ENCODE measurements at regions not wholly inside any gene's neighbourhood (a gene's known extent, or its start where the extent isn't known, plus 50 kb on each side); places are given as distances from the start of the nearest gene placed in this dataset.

DNA sequence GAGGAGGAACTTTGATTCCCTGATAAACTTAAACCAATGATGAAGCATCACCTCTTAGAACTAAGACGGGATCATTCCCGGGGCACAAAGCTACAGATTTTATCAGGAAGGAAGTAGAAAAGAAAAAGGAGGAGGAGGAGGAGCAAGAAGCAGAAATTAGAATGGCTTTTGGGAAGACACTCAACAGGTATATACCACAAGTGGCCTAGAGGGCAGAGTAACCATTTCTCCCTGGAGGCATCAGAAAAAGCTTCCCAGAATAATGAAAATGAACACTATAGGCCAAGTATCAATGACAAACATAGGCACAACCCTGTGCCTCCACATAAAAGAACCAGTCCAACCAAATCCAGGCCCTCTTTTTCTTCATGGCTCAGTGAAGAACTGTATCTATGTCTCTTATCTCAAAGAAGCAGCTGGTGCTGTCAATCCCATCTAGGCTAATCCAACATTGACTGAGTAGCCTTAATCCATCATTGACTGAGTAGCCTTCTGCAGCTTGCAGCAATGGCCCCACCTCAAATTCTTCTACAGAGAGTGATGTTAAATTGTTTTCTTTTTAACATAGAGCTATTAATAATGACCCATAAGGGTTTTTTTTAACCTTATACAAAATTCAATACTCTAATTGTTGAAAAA, 178.8 kb upstream of the KIF2A start:
- H3K27ac ChIP-seq = no peak overlapping the region
- TF ChIP-seq, protein P1, sequence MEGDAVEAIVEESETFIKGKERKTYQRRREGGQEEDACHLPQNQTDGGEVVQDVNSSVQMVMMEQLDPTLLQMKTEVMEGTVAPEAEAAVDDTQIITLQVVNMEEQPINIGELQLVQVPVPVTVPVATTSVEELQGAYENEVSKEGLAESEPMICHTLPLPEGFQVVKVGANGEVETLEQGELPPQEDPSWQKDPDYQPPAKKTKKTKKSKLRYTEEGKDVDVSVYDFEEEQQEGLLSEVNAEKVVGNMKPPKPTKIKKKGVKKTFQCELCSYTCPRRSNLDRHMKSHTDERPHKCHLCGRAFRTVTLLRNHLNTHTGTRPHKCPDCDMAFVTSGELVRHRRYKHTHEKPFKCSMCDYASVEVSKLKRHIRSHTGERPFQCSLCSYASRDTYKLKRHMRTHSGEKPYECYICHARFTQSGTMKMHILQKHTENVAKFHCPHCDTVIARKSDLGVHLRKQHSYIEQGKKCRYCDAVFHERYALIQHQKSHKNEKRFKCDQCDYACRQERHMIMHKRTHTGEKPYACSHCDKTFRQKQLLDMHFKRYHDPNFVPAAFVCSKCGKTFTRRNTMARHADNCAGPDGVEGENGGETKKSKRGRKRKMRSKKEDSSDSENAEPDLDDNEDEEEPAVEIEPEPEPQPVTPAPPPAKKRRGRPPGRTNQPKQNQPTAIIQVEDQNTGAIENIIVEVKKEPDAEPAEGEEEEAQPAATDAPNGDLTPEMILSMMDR (IDR thresholded peaks at IDR 0.05) = no peak
- no peak for TF ChIP-seq POLR2A (IDR thresholded peaks at IDR 0.05)
- no peak overlapping the region for H3K4me3 ChIP-seq
- H3K36me3 ChIP-seq = no peaks in the 10 kb centered on the region
- H3K9me3 ChIP-seq = no peaks in the 10 kb centered on the region
- no peak for DNase-seq
- H3K4me1 ChIP-seq = no peaks in the 10 kb centered on the region
- no peaks in the 10 kb centered on the region for H3K27me3 ChIP-seq

DNA sequence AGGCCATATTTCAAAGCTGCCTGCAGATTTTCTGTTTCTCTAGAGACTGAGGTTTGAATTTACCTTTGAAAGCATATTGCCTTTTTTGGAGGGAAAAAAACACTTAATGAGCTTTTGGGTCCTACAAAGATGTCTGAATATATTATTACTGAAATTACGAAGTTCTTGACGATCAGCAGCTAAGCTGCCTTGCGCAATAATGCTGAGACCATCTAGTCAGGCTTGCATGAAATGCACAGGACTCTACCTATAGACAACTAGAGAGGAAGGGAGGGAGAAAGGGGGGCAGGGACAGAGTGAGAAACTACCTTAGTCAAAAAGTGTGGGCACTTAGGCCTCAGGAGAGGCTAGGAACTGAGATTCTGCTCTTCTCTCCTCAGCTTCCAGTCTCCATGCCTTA, 175.9 kb upstream of the KIF2A start:
- Histone ChIP-seq H3K27me3 (no peaks in the 10 kb centered on the region), H3K27ac (no peak overlapping the region), H3K4me3 (no peak overlapping the region), H3K4me1 (no peaks in the 10 kb centered on the region), H3K9me3 (peaks cover 0 to 4% (median 0%) of the 10 kb centered on the region in 4 donors), H3K36me3 (no peaks in the 10 kb centered on the region)
- no peak for TF ChIP-seq POLR2A (IDR thresholded peaks at IDR 0.05)
- TF ChIP-seq, protein P1 (IDR thresholded peaks at IDR 0.05) = no peak
- DNase-seq = no peak

DNA sequence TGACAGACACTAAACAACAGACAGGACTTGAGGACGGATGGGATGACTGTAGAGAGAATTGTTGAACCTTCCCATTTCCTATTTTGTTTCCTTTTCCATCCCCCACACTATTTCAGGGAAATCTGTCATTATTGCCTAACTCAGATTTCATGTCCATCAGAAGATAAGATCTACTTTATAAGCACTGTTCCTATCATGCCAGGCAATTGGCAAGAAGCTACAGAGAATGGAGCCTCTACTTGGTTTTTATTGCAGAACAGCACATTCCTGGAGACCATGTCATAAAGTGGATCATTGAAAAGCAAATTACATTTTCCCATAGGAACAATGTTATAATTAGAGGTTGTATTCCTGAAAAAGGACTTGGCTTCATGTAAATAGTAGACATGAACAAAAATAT, 173.7 kb upstream of the KIF2A start:
- Histone ChIP-seq H3K9me3 (peaks cover 0 to 4% (median 0%) of the 10 kb centered on the region in 4 donors), H3K27me3 (no peaks in the 10 kb centered on the region), H3K4me1 (no peaks in the 10 kb centered on the region), H3K4me3 (no peak overlapping the region), H3K27ac (no peak overlapping the region), H3K36me3 (no peaks in the 10 kb centered on the region)
- DNase-seq = no peak
- TF ChIP-seq, protein P1 (IDR thresholded peaks at IDR 0.05) = no peak
- TF ChIP-seq POLR2A (IDR thresholded peaks at IDR 0.05) = no peak

DNA sequence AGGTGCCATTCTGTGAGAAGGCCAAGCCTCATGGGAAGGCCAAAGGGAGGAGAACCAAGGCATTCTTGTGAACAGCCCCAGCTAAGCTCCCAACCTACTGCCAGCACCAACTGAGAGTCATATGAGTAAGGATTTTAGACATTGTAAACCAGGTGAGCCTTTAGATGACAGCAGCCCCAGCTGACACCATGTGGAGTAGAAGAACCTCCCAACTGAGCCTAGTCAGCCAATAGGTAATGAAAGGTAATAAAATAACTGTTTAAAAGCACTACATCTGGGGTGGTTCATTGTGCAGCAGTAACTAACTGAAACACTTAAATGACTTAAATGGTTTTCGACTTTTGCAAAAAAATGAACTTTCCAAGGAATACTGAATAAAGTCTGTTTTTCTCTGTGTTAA, 172.6 kb upstream of the KIF2A start:
- H3K27me3 ChIP-seq = no peaks in the 10 kb centered on the region
- no peak overlapping the region for H3K27ac ChIP-seq
- peaks cover 0 to 4% (median 0%) of the 10 kb centered on the region in 4 donors for H3K9me3 ChIP-seq
- no peak overlapping the region for H3K4me3 ChIP-seq
- DNase-seq = no peak
- TF ChIP-seq, protein P1 (IDR thresholded peaks at IDR 0.05) = no peak
- no peak for TF ChIP-seq POLR2A (IDR thresholded peaks at IDR 0.05)
- no peaks in the 10 kb centered on the region for H3K4me1 ChIP-seq
- no peaks in the 10 kb centered on the region for H3K36me3 ChIP-seq

DNA sequence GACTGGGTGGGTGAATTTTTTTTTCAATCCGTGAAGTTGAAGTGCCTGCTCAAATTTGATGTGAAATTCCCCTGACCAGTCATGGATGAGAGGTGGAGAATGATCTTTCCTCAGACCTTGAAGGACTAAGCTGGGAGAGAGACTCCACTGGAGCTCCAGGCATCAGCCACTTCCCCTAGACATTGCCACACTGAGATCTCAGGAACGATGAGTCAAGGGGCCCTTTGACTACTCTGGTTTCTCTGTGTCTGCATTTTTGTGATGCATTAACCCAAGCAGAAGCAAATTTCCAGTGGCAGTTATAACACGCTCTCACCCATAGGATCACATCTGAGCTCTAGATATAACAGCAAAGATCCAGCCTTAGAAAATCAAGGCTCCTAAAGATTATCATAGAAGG, 171.2 kb upstream of the KIF2A start:
- no peaks in the 10 kb centered on the region for H3K36me3 ChIP-seq
- no peak for DNase-seq
- H3K4me3 ChIP-seq = no peak overlapping the region
- no peak for TF ChIP-seq POLR2A (IDR thresholded peaks at IDR 0.05)
- TF ChIP-seq, protein P1 (IDR thresholded peaks at IDR 0.05) = no peak
- H3K4me1 ChIP-seq = no peaks in the 10 kb centered on the region
- H3K27me3 ChIP-seq = no peaks in the 10 kb centered on the region
- H3K27ac ChIP-seq = no peak overlapping the region
- H3K9me3 ChIP-seq = peaks cover 0 to 4% (median 0%) of the 10 kb centered on the region in 4 donors

DNA sequence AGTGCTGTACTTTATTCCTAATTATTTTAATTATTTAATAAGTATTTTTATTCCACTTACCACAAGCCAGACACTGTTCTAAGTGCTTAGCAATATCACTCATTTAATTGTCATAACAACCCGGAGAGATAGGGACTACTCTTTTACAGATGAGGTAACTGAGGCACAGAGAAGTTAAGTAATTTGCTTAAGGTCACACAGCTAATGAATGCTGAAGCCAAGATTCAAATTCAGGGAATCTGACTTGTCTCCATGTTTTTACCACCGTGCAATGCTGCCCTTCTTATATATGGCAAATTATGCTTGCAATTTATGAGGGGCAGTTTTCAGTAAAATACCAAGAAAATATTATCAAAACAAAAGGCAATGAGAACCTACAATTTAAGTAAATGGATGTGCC, 168.4 kb upstream of the KIF2A start:
- DNase-seq = no peak
- no peaks in the 10 kb centered on the region for H3K27me3 ChIP-seq
- H3K27ac ChIP-seq = no peak overlapping the region
- H3K4me1 ChIP-seq = no peaks in the 10 kb centered on the region
- H3K4me3 ChIP-seq = no peak overlapping the region
- no peaks in the 10 kb centered on the region for H3K36me3 ChIP-seq
- TF ChIP-seq POLR2A (IDR thresholded peaks at IDR 0.05) = no peak
- TF ChIP-seq, protein P1 (IDR thresholded peaks at IDR 0.05) = no peak
- H3K9me3 ChIP-seq = peaks cover 0 to 4% (median 0%) of the 10 kb centered on the region in 4 donors
